Epidermal melanocyte (primary cell): ENCODE measurements at regions not wholly inside any gene's neighbourhood (a gene's known extent, or its start where the extent isn't known, plus 50 kb on each side); places are given as distances from the start of the nearest gene placed in this dataset.
A peak's percentile ranks its signal among the peaks of the same experiment; 100 is the strongest.
"Not testable (repeated sequence)": the region's sequence is repeated elsewhere in the genome, so short reads cannot be mapped to it uniquely, and the experiment has no call there.

Experiments
- DNase-seq: peaks from one replicate; pipeline ENCODE4 v3.0.0; 2011; ENCODE audit warnings: low spot score; ENCODE audit not compliant: insufficient read length

- not testable (repeated sequence) for DNase-seq
These were observed 52.3 kb upstream of the MAN1A2 start for GRCh38 chr1:117314951-117315350.

GRCh38 chr1:117313555-117313954, 53.7 kb upstream of the MAN1A2 start:
- no peak for DNase-seq

GRCh38 chr1:117312453-117313138, 54.7 kb upstream of the MAN1A2 start:
- DNase-seq: no peak

GRCh38 chr1:117308311-117308916, 58.8 kb upstream of the MAN1A2 start:
- DNase-seq: no peak

- DNase-seq: no peak
These were observed 65.3 kb upstream of the MAN1A2 start for GRCh38 chr1:117301901-117302300.

- not testable (repeated sequence) for DNase-seq
These were observed 67.1 kb upstream of the MAN1A2 start for GRCh38 chr1:117300183-117300582.

- no peak for DNase-seq
These were observed 72.2 kb upstream of the MAN1A2 start for GRCh38 chr1:117295001-117295400.

GRCh38 chr1:117290890-117291289, 76.4 kb upstream of the MAN1A2 start:
- no peak for DNase-seq

GRCh38 chr1:117289316-117289870, 77.9 kb upstream of the MAN1A2 start:
- no peak for DNase-seq

GRCh38 chr1:117286562-117286961, 75.8 kb upstream of the VTCN1 start:
- DNase-seq: no peak

- no peak for DNase-seq
These were observed 75.4 kb upstream of the VTCN1 start for GRCh38 chr1:117286145-117286544.

- DNase-seq: peak; percentile 54
These were observed 73.9 kb upstream of the VTCN1 start for GRCh38 chr1:117284399-117285215.

GRCh38 chr1:117278531-117278930, 67.8 kb upstream of the VTCN1 start:
- no peak for DNase-seq

- DNase-seq: no peak
These were observed 64.3 kb upstream of the VTCN1 start for GRCh38 chr1:117275055-117275454.

- DNase-seq: no peak
These were observed 61.2 kb upstream of the VTCN1 start for GRCh38 chr1:117271959-117272358.

GRCh38 chr1:117271129-117271528, 60.4 kb upstream of the VTCN1 start:
- no peak for DNase-seq

GRCh38 chr1:117270679-117271078, 60.0 kb upstream of the VTCN1 start:
- DNase-seq: no peak

- no peak for DNase-seq
These were observed 58.1 kb upstream of the VTCN1 start for GRCh38 chr1:117268535-117269455.

- no peak for DNase-seq
These were observed 56.6 kb upstream of the VTCN1 start for GRCh38 chr1:117267232-117267774.

GRCh38 chr1:117262976-117263375, 52.2 kb upstream of the VTCN1 start:
- no peak for DNase-seq

- no peak for DNase-seq
These were observed 50.7 kb upstream of the VTCN1 start for GRCh38 chr1:117261424-117261785.
